VCaP (cell line): ENCODE measurements at regions not wholly inside any gene's neighbourhood (a gene's known extent, or its start where the extent isn't known, plus 50 kb on each side); places are given as distances from the start of the nearest gene placed in this dataset.

Experiments
- H3K27ac ChIP-seq: fragments of 450-650 bp; 2 replicates; pipeline ENCODE4 v1.5.1; 2017
- TF ChIP-seq, protein P1 (sequence below): fragments of 450-650 bp; conservative IDR thresholded peaks from 2 replicates; pipeline ENCODE4 v1.5.1; 2017; ENCODE audit warnings: mild to moderate bottlenecking, moderate library complexity

GRCh38 chr4:35697210-35697736 is 547.0 kb downstream of the ARAP2 start:
- H3K27ac ChIP-seq = no peak overlapping the region
- TF ChIP-seq, protein P1, sequence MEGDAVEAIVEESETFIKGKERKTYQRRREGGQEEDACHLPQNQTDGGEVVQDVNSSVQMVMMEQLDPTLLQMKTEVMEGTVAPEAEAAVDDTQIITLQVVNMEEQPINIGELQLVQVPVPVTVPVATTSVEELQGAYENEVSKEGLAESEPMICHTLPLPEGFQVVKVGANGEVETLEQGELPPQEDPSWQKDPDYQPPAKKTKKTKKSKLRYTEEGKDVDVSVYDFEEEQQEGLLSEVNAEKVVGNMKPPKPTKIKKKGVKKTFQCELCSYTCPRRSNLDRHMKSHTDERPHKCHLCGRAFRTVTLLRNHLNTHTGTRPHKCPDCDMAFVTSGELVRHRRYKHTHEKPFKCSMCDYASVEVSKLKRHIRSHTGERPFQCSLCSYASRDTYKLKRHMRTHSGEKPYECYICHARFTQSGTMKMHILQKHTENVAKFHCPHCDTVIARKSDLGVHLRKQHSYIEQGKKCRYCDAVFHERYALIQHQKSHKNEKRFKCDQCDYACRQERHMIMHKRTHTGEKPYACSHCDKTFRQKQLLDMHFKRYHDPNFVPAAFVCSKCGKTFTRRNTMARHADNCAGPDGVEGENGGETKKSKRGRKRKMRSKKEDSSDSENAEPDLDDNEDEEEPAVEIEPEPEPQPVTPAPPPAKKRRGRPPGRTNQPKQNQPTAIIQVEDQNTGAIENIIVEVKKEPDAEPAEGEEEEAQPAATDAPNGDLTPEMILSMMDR = no peak

DNA sequence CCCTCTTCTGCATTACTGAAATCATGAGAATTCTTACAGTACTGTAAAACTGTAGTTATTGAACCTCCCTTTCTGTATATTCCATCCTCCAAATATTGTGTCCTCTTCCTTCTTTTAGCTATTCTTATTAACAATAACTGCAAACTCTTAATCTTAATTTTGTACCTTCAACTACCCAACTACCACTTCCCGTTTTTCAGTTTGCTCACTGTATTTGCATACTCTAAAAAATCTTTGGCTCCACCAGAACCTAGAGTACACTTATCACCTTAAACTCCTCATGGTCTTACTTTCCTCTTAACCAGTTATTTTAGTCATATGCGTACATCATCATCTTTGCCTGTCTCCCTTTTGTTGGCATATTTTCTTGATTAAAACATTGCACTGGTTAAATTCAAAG is 543.7 kb downstream of the ARAP2 start:
- TF ChIP-seq, protein P1 = no peak
- no peak overlapping the region for H3K27ac ChIP-seq

DNA sequence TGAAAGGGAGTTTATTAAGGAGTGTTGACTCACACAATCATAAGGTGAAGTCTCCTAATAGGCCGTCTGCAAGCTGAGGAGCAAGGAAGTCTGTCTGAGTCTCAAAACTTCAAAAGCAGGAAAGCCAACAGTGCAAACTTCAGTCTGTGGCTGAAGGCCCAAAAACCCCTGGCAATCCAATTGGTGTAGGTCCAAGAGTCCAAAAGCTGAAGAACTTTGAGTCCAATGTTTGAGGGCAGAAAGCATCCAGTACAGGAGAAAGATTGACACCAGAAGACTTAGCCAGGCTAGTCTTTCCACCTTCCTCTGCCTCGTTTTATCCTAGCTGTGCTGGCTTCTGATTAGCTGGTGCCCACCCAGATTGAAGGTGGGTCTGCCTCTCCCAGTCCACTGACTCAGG is 535.2 kb downstream of the ARAP2 start:
- TF ChIP-seq, protein P1 = no peak
- H3K27ac ChIP-seq = no peak overlapping the region

GRCh38 chr4:35710343-35710742 is 534.0 kb downstream of the ARAP2 start:
- H3K27ac ChIP-seq = no peak overlapping the region
- TF ChIP-seq, protein P1 = no peak

- H3K27ac ChIP-seq = no peak overlapping the region
- TF ChIP-seq, protein P1 = no peak
These were observed 533.2 kb downstream of the ARAP2 start for GRCh38 chr4:35711127-35711526.

- TF ChIP-seq, protein P1 = no peak
- H3K27ac ChIP-seq = no peak overlapping the region
These were observed 520.3 kb downstream of the ARAP2 start for GRCh38 chr4:35723973-35724372.

- TF ChIP-seq, protein P1 = no peak; the same call in 1 of the 2 replicates
- no peak overlapping the region for H3K27ac ChIP-seq
These were observed 519.2 kb downstream of the ARAP2 start for GRCh38 chr4:35725131-35725530.
